GM18870 (cell line): ENCODE measurements at regions not wholly inside any gene's neighbourhood (a gene's known extent, or its start where the extent isn't known, plus 50 kb on each side); places are given as distances from the start of the nearest gene placed in this dataset.

Experiments
- ATAC-seq: cut with Tn5 transposase; IDR thresholded peaks from one replicate; pipeline ENCODE4 v1.9.1; 2021; ENCODE audit warnings: moderate library complexity; ENCODE audit not compliant: unreplicated experiment

DNA sequence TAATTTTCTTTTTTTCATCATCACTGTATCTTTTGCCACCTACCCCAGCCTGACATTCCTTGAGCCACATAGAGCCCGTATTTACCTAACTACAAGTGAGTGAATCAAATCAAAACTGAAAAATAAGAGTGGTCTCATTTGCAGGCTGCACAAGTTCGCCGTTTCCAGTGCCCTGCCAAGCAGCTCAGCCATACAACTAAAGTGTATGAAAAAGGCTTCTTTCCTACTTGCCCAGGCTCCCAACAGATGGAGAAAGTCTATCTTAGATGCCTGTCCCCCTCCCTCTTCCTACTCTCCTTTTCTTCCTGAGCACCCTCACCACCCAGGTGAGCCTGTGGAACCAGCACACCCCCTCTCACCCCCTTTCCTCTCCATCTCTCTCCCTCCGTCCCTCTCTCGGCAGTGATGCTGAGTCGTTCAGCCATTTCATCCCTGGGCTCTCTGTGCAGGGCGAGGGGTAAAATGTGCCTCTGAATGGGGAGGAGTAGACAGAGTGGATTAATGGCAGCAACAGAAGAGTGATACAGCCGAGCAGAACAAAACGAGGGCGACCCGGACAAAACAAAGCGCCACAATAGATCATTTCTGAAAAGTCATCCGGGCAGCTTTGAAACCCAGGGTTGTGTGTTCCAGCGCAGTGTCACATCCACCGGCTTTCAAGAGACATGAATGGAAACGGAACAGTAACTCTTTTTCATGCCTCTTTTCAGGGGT, 65.0 kb upstream of the POU3F3 start:
- ATAC-seq: no peak

DNA sequence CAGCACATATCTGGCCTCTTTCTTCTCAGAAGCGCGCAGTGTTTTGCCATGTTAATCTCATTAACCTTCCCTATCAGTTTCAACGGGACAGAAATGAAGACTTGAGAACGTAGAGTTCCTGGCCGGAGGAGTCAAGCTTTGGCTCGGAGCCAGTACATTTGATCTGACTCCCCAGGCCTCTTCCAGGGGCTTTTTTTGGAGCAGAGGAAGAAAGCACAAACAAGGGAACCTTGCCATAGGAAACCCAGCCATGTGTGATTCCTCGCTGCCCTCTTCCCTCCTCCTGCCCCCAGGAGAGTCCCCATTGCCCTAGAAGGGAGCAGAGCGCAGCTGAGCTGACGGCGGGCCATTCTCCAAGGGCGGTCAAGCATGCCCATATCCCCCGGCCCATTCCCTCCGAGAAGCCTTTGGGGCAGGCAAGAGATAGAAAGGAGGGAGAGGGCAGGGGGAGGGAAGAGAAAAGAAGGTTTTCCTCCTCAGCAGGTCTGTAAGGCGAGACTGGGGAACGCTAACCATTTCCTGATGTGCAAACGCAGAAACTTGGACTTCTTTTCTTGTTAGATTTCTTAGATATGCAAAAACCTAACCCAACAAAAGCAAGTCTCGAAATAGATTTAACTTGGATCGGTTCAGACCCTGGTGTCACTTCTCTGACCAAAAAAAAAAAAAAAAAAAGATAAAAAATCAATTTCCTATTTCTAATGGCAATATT, 63.7 kb upstream of the POU3F3 start:
- no peak for ATAC-seq

DNA sequence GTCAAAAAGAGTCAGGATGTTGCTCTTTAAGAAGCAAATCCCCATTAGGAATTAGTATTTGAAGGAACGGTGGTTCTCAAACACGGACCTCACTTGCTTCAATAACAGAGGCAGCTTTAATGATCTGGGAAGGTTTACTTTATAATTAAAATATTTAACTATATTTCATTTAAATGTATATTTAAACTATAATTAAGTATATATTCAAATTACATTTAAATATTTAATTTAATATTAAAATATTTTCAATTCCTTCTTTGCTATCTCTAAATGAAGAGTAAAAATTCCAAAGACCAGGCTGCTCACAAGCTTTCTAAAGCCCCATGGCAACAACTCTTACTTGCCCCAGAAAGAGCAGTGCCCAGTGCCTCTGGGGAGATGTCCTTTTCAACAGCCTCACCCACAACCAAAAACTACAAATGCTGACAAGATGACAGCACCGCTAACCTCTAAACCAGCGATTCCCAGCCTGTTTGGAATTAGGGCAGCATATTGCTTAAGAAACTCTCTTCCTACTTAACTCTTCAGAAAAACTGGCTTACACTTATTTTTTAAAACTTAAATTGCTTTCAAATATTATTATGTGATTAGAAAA, 62.9 kb upstream of the POU3F3 start:
- no peak for ATAC-seq

DNA sequence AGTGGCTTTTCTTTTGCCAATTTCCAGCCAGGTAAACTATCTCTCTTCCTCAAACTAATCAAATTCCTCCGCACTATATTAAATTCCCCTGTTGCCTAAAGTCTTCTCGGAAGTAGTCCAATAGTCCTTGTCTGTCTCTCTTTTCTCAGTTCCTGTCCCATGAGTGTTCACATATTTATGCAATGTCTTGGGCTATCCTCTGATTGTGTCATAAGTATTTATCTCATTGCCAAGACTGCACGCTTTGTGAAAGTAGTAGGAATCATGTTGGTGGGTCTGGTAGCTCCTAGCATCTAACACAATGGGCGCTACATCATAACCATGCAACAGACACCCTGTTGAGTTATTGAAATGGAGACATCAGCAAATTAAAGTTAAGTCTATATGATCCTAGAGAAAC, 59.9 kb upstream of the POU3F3 start:
- ATAC-seq: no peak

DNA sequence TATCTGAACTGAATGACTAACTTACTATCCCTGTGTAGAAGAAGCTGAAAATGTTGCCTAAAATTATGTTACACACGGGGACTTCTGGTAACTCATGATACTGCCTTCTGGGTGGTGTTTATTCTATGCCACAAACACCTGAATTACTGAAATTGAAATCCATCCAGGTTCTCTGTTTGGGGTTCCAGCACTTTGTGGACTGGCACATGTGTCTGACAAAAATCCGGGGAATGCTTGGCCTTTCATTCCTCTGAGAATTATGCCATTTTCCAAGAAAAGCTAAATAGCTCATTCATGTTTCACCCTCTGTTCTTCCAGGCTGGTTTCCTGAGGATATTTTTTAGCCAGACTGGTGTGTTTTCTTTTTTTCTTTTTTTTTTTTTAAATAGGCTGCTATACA, 59.5 kb upstream of the POU3F3 start:
- no peak for ATAC-seq
